ENCODE measurements at regions not wholly inside any gene's neighbourhood (a gene's known extent, or its start where the extent isn't known, plus 50 kb on each side); places are given as distances from the start of the nearest gene placed in this dataset.
A peak's percentile ranks its signal among the peaks of the same experiment; 100 is the strongest.

DNA sequence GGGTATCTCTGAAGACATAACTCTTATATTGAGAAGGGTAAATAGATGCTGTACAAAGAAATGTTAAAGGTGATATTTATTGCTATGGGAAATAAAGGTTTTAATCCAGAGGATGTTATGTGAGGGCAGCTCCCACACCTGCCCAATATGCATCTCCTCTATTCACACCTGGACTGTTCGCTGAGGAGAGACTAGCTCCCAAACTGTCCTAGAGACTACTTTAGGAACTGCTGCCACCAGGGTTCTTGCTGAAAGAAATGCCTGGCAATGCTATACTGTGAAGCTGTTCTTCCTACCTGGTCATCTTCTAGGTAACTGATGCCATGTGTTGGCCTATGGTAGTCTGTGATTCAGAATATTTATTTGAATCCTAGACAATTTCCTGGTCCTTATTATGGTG is 1421.5 kb upstream of the SPRY2 start:
- Histone ChIP-seq H3K4me2 (ENCODE audit: insufficient read depth, low read length, poor library complexity, severe bottlenecking) (no peak overlapping the region), H3K27me3 (ENCODE audit: control insufficient read depth in 3 of 3, insufficient read depth in 3 of 3, low read depth in 1 of 3, low read length in 3 of 3) (no peaks in the 10 kb centered on the region), H3K18ac (ENCODE audit: low read length) (no peak overlapping the region), H4K91ac (ENCODE audit: low read depth, low read length, poor library complexity) (no peak overlapping the region), H3K27ac (replicated peaks; ENCODE audit: low read length) (no peak overlapping the region), H2AFZ (ENCODE audit: low read length) (no peak overlapping the region), H3K23ac (ENCODE audit: low read depth, low read length, poor library complexity) (no peak overlapping the region), H3K36me3 (replicated peaks in 1 of 2; ENCODE audit: control insufficient read depth in 2 of 2, insufficient read depth in 2 of 2, low read length in 2 of 2) (no peaks in the 10 kb centered on the region), H3K4me1 (ENCODE audit: control insufficient read depth in 2 of 2, insufficient read depth in 1 of 2, low read depth in 1 of 2, low read length in 2 of 2) (no peaks in the 10 kb centered on the region), H2BK5ac (ENCODE audit: low read length) (no peak overlapping the region), H4K8ac (ENCODE audit: low read depth, low read length) (no peak overlapping the region), H3K14ac (ENCODE audit: low read length) (no peak overlapping the region), H2BK12ac (ENCODE audit: low read length) (no peak overlapping the region), H3K9ac (ENCODE audit: low read depth, low read length, poor library complexity) (no peak overlapping the region), H3K9me3 (replicated peaks in 1 of 2; ENCODE audit: control insufficient read depth in 2 of 2, insufficient read depth in 1 of 2, low read depth in 1 of 2, low read length in 2 of 2) (no peaks in the 10 kb centered on the region), H3K4ac (ENCODE audit: low read length) (no peak overlapping the region), H3K4me3 (ENCODE audit: low read length in 2 of 2) (peak overlapping the region in 1 of 2 donors; percentile 63), H2AK5ac (ENCODE audit: low read depth, low read length) (no peak overlapping the region), H3K79me1 (ENCODE audit: low read depth, low read length) (no peaks in the 10 kb centered on the region), H2BK15ac (ENCODE audit: low read length) (no peak overlapping the region), H2BK120ac (ENCODE audit: low read depth, low read length) (no peak overlapping the region)
- WGBS, 2 donors (ENCODE audit: extremely low coverage in 2 of 2, insufficient read length in 2 of 2, insufficient replicate concordance in 1 of 2): no CpG with 5 or more reads among the region's 1 CpG
- no peak for DNase-seq (ENCODE audit: low spot score)

DNA sequence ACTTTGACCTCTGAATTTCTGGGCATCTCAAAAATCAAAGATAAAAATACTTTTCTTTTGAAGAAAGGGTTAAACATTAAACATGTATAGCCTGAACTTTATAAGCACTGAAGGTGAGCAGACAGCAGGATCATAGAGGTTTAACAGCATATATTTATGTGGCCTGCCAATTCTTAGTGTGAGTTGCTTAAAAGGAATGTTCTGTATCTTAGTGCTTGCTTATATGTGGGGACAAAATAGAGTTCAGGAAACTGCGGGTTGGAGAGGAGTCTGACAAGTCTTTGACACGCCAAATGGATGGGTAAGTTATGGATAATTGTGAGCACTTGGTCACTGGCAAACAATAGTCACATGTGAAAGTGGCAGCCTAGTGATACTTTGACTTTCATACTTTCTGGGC is 1419.4 kb upstream of the SPRY2 start:
- H3K9ac ChIP-seq (ENCODE audit: low read depth, low read length, poor library complexity): no peak overlapping the region
- no peak overlapping the region for H3K4me3 ChIP-seq (ENCODE audit: low read length in 2 of 2)
- H3K27me3 ChIP-seq (ENCODE audit: control insufficient read depth in 3 of 3, insufficient read depth in 3 of 3, low read depth in 1 of 3, low read length in 3 of 3): no peaks in the 10 kb centered on the region
- H3K18ac ChIP-seq (ENCODE audit: low read length): no peak overlapping the region
- no peak overlapping the region for H2BK12ac ChIP-seq (ENCODE audit: low read length)
- no peak overlapping the region for H4K91ac ChIP-seq (ENCODE audit: low read depth, low read length, poor library complexity)
- H3K36me3 ChIP-seq (replicated peaks in 1 of 2; ENCODE audit: control insufficient read depth in 2 of 2, insufficient read depth in 2 of 2, low read length in 2 of 2): no peaks in the 10 kb centered on the region
- no peak overlapping the region for H4K8ac ChIP-seq (ENCODE audit: low read depth, low read length)
- no peak overlapping the region for H3K4me2 ChIP-seq (ENCODE audit: insufficient read depth, low read length, poor library complexity, severe bottlenecking)
- H3K4me1 ChIP-seq (ENCODE audit: control insufficient read depth in 2 of 2, insufficient read depth in 1 of 2, low read depth in 1 of 2, low read length in 2 of 2): no peaks in the 10 kb centered on the region
- no peak overlapping the region for H2BK5ac ChIP-seq (ENCODE audit: low read length)
- no peaks in the 10 kb centered on the region for H3K9me3 ChIP-seq (replicated peaks in 1 of 2; ENCODE audit: control insufficient read depth in 2 of 2, insufficient read depth in 1 of 2, low read depth in 1 of 2, low read length in 2 of 2)
- no peak overlapping the region for H3K14ac ChIP-seq (ENCODE audit: low read length)
- no peak overlapping the region for H2BK15ac ChIP-seq (ENCODE audit: low read length)
- H3K23ac ChIP-seq (ENCODE audit: low read depth, low read length, poor library complexity): no peak overlapping the region
- H2BK120ac ChIP-seq (ENCODE audit: low read depth, low read length): no peak overlapping the region
- no CpG with 5 or more reads among the region's 2 CpGs for WGBS, 2 donors (ENCODE audit: extremely low coverage in 2 of 2, insufficient read length in 2 of 2, insufficient replicate concordance in 1 of 2)
- no peak overlapping the region for H2AFZ ChIP-seq (ENCODE audit: low read length)
- no peak overlapping the region for H3K4ac ChIP-seq (ENCODE audit: low read length)
- no peak for DNase-seq (ENCODE audit: low spot score)
- no peaks in the 10 kb centered on the region for H3K79me1 ChIP-seq (ENCODE audit: low read depth, low read length)
- no peak overlapping the region for H3K27ac ChIP-seq (replicated peaks; ENCODE audit: low read length)
- no peak overlapping the region for H2AK5ac ChIP-seq (ENCODE audit: low read depth, low read length)

DNA sequence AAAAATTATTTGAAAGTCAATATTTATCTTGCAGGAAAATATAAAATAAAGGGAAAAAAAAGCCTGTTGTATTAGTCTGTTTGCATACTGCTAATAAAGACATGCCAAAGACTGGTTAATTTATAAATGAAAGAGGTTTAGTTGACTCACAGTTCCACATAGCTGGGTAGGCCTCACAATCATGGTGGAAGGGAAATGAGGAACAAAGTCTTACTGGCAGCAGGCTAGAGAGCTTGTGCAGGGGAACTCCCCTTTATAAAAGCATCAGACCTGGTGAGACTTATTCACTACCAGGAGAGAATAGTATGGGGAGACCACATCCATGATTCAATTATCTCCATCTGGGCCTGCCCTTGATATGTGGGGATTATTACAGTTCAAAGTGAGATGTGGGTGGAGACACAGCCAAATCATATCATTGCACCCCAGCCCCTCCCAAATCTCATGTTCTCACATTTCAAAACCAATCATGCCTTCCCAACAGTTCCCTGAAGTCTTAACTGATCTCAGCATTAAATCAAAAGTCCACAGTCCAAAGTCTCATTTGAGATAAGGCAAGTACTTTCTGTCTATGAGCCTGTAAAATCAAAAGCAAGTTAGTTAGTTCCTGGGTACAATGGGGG is 1416.5 kb upstream of the SPRY2 start:
- no peak overlapping the region for H2AK5ac ChIP-seq (ENCODE audit: low read depth, low read length)
- no peak overlapping the region for H4K91ac ChIP-seq (ENCODE audit: low read depth, low read length, poor library complexity)
- H3K23ac ChIP-seq (ENCODE audit: low read depth, low read length, poor library complexity): no peak overlapping the region
- no peak overlapping the region for H2AFZ ChIP-seq (ENCODE audit: low read length)
- DNase-seq (ENCODE audit: low spot score): no peak
- H2BK12ac ChIP-seq (ENCODE audit: low read length): no peak overlapping the region
- no peak overlapping the region for H3K9ac ChIP-seq (ENCODE audit: low read depth, low read length, poor library complexity)
- H2BK15ac ChIP-seq (ENCODE audit: low read length): no peak overlapping the region
- no peaks in the 10 kb centered on the region for H3K9me3 ChIP-seq (replicated peaks in 1 of 2; ENCODE audit: control insufficient read depth in 2 of 2, insufficient read depth in 1 of 2, low read depth in 1 of 2, low read length in 2 of 2)
- H3K4me1 ChIP-seq (ENCODE audit: control insufficient read depth in 2 of 2, insufficient read depth in 1 of 2, low read depth in 1 of 2, low read length in 2 of 2): no peaks in the 10 kb centered on the region
- H3K4me2 ChIP-seq (ENCODE audit: insufficient read depth, low read length, poor library complexity, severe bottlenecking): no peak overlapping the region
- no peak overlapping the region for H3K18ac ChIP-seq (ENCODE audit: low read length)
- no peak overlapping the region for H3K4me3 ChIP-seq (ENCODE audit: low read length in 2 of 2)
- no peak overlapping the region for H2BK120ac ChIP-seq (ENCODE audit: low read depth, low read length)
- no peak overlapping the region for H3K4ac ChIP-seq (ENCODE audit: low read length)
- no peak overlapping the region for H2BK5ac ChIP-seq (ENCODE audit: low read length)
- H3K14ac ChIP-seq (ENCODE audit: low read length): no peak overlapping the region
- no peak overlapping the region for H4K8ac ChIP-seq (ENCODE audit: low read depth, low read length)
- H3K27me3 ChIP-seq (ENCODE audit: control insufficient read depth in 3 of 3, insufficient read depth in 3 of 3, low read depth in 1 of 3, low read length in 3 of 3): no peaks in the 10 kb centered on the region
- H3K36me3 ChIP-seq (replicated peaks in 1 of 2; ENCODE audit: control insufficient read depth in 2 of 2, insufficient read depth in 2 of 2, low read length in 2 of 2): no peaks in the 10 kb centered on the region
- no peak overlapping the region for H3K27ac ChIP-seq (replicated peaks; ENCODE audit: low read length)
- H3K79me1 ChIP-seq (ENCODE audit: low read depth, low read length): no peaks in the 10 kb centered on the region

DNA sequence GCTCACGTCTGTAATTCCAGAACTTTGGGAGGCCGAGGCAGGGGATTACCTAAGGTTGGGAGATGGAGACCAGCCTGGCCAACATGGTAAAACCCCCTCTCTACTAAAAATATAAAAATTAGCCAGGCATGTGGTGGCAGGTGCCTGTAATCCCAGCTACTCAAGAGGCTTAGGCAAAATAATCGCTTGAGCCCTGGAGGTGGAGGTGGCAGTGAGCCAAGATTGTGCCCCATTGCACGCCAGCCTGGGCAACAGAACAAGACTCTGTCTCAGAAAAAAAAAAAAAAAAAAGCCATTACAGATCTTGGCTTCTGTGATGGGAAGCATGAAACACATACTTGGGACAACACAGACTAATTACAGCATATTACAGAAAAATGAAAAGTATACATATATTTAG is 1404.5 kb upstream of the SPRY2 start:
- Histone ChIP-seq H2BK120ac (ENCODE audit: low read depth, low read length) (no peak overlapping the region), H3K4ac (ENCODE audit: low read length) (no peak overlapping the region), H2AFZ (ENCODE audit: low read length) (no peak overlapping the region), H3K4me1 (ENCODE audit: control insufficient read depth in 2 of 2, insufficient read depth in 1 of 2, low read depth in 1 of 2, low read length in 2 of 2) (no peaks in the 10 kb centered on the region), H4K91ac (ENCODE audit: low read depth, low read length, poor library complexity) (no peak overlapping the region), H3K18ac (ENCODE audit: low read length) (no peak overlapping the region), H3K23ac (ENCODE audit: low read depth, low read length, poor library complexity) (no peak overlapping the region), H3K9ac (ENCODE audit: low read depth, low read length, poor library complexity) (no peak overlapping the region), H3K27ac (replicated peaks; ENCODE audit: low read length) (no peak overlapping the region), H3K4me3 (ENCODE audit: low read length in 2 of 2) (no peak overlapping the region), H2AK5ac (ENCODE audit: low read depth, low read length) (no peak overlapping the region), H2BK5ac (ENCODE audit: low read length) (no peak overlapping the region), H3K4me2 (ENCODE audit: insufficient read depth, low read length, poor library complexity, severe bottlenecking) (no peak overlapping the region), H2BK12ac (ENCODE audit: low read length) (no peak overlapping the region), H2BK15ac (ENCODE audit: low read length) (no peak overlapping the region), H3K9me3 (replicated peaks in 1 of 2; ENCODE audit: control insufficient read depth in 2 of 2, insufficient read depth in 1 of 2, low read depth in 1 of 2, low read length in 2 of 2) (no peaks in the 10 kb centered on the region), H3K27me3 (ENCODE audit: control insufficient read depth in 3 of 3, insufficient read depth in 3 of 3, low read depth in 1 of 3, low read length in 3 of 3) (no peaks in the 10 kb centered on the region), H3K79me1 (ENCODE audit: low read depth, low read length) (no peaks in the 10 kb centered on the region), H3K36me3 (replicated peaks in 1 of 2; ENCODE audit: control insufficient read depth in 2 of 2, insufficient read depth in 2 of 2, low read length in 2 of 2) (no peaks in the 10 kb centered on the region), H3K14ac (ENCODE audit: low read length) (no peak overlapping the region), H4K8ac (ENCODE audit: low read depth, low read length) (no peak overlapping the region)
- no CpG with 5 or more reads among the region's 4 CpGs for WGBS, 2 donors (ENCODE audit: extremely low coverage in 2 of 2, insufficient read length in 2 of 2, insufficient replicate concordance in 1 of 2)
- DNase-seq (ENCODE audit: low spot score): no peak

All from neuronal stem cell (in vitro differentiated cells).